GM12878 (cell line): ENCODE measurements at regions not wholly inside any gene's neighbourhood (a gene's known extent, or its start where the extent isn't known, plus 50 kb on each side); places are given as distances from the start of the nearest gene placed in this dataset.

Source experiments
- ATAC-seq: fragments of 200-7000 bp; cut with Tn5 transposase; 3 replicates; pipeline ENCODE4 v1.9.1; 2020; ENCODE audit warnings: mild to moderate bottlenecking, moderate library complexity
- BruUV-seq: library from RNA; stranded (reverse); fragments of 400-500 nt; replicated peaks from 2 replicates; lab custom pipeline; 2021; lab: Mats Ljungman, UMichigan
- CTCF ChIA-PET: fragments of 300-600 bp; sonication (Branson Sonifier 250); formaldehyde crosslinking; extraction: SDS; loops from one replicate; lab custom pipeline; 2021; ENCODE audit warnings: inconsistent platforms; lab: Yijun Ruan, JAX
- POLR2A ChIA-PET: fragments of 350-600 bp; formaldehyde crosslinking; extraction: SDS; loops from one replicate; lab custom pipeline; 2021; ENCODE audit warnings: inconsistent platforms; lab: Charles Lee
- RAD21 ChIA-PET: fragments of 300-600 bp; sonication (Branson Sonifier 250); formaldehyde crosslinking; loops from one replicate; lab custom pipeline; 2023; ENCODE audit warnings: antibody characterized with exemption; ENCODE audit not compliant: unreplicated experiment; lab: Charles Lee
- SMC1A ChIA-PET: fragments of 300-600 bp; sonication (Branson Sonifier 250); formaldehyde crosslinking; loops from one replicate; lab custom pipeline; 2023; ENCODE audit not compliant: unreplicated experiment, uncharacterized antibody; lab: Charles Lee
- DNase-seq: peaks from one replicate; pipeline ENCODE4 v3.0.0-alpha.2; 2011; ENCODE audit warnings: low read depth, low spot score
- FAIRE-seq: peaks from 3 replicates; lab custom pipeline; 2011; peaks lifted over from hg19 to GRCh38; lab: Jason Lieb, UNC
- H2AFZ ChIP-seq: 2 replicates; pipeline ENCODE4 v1.6.0; 2011; ENCODE audit warnings: low read depth, low read length, control low read depth; ENCODE audit not compliant: control insufficient read depth
- H3K27ac ChIP-seq: 2 replicates; pipeline ENCODE4 v1.5.1; 2011; ENCODE audit warnings: control low read depth; ENCODE audit not compliant: control insufficient read depth, insufficient read depth
- H3K27me3 ChIP-seq, 2 experiments: replicated peaks in 1 of 2; 2 replicates each; pipeline versions ENCODE4 v1.6.0 to v1.6.1; 2011; ENCODE audit warnings: low read length in 1 of 2; ENCODE audit not compliant: control insufficient read depth in 2 of 2, insufficient read depth in 2 of 2
- H3K36me3 ChIP-seq, 2 experiments: 2 replicates each; pipeline ENCODE4 v1.5.1; 2011; ENCODE audit warnings: low read length in 1 of 2; ENCODE audit not compliant: control insufficient read depth in 2 of 2, insufficient read depth in 2 of 2
- H3K4me1 ChIP-seq: 2 replicates; pipeline ENCODE4 v1.6.1; 2011; ENCODE audit warnings: mild to moderate bottlenecking, low read length, moderate library complexity, mixed read lengths; ENCODE audit not compliant: control insufficient read depth, insufficient read depth
- H3K4me2 ChIP-seq: 2 replicates; pipeline ENCODE4 v1.6.0; 2011; ENCODE audit warnings: control low read depth; ENCODE audit not compliant: control insufficient read depth, insufficient read depth
- H3K4me3 ChIP-seq: fragments of 200-600 bp; sonication (generic); 2 replicates; pipeline ENCODE4 v1.5.1; 2016
- H3K79me2 ChIP-seq: 2 replicates; pipeline ENCODE4 v1.6.0; 2011; ENCODE audit warnings: low read length; ENCODE audit not compliant: control insufficient read depth, insufficient read depth
- H3K9ac ChIP-seq: 2 replicates; pipeline ENCODE4 v1.8.0; 2011; ENCODE audit warnings: low read length, control low read depth, mixed read lengths; ENCODE audit not compliant: control insufficient read depth, insufficient read depth
- H3K9me3 ChIP-seq: replicated peaks from 3 replicates; pipeline ENCODE4 v1.5.1; 2011; ENCODE audit warnings: mild to moderate bottlenecking, low read length; ENCODE audit not compliant: control insufficient read depth, insufficient read depth
- H4K20me1 ChIP-seq: 2 replicates; pipeline ENCODE4 v1.6.0; 2011; ENCODE audit not compliant: control insufficient read depth, insufficient read depth
- MTA2 ChIP-seq: fragments of 450-650 bp; IDR thresholded peaks from 2 replicates; pipeline ENCODE4 v1.6.1; 2016; ENCODE audit warnings: low read depth, mild to moderate bottlenecking, moderate library complexity
- POU2F2 ChIP-seq: IDR thresholded peaks from 3 replicates; pipeline ENCODE4 v1.6.1; 2011; ENCODE audit warnings: low read depth, mild to moderate bottlenecking, low read length, borderline replicate concordance
- SMAD1 ChIP-seq: fragments of 450-650 bp; IDR thresholded peaks from 2 replicates; pipeline ENCODE4 v1.6.1; 2018; ENCODE audit warnings: mild to moderate bottlenecking, low read depth; ENCODE audit not compliant: partially characterized antibody
- WGBS: methylation state at CpG from one replicate; pipeline ENCODE4 v1.1.6; 2016; ENCODE audit warnings: low lambda C conversion rate; ENCODE audit not compliant: insufficient replicate concordance, insufficient coverage; ENCODE audit errors: missing lambda C conversion rate; 5-methylcytosine and 5-hydroxymethylcytosine counted together
- in situ Hi-C: fragments of 300-500 bp; cut with MboI; formaldehyde crosslinking; loops from 9 replicates; pipeline ENCODE4 v1.14.3; 2018; ENCODE audit warnings: mixed read lengths
- intact Hi-C: fragments of 100-400 bp; cut with micrococcal nuclease; formaldehyde crosslinking; loops from one replicate; pipeline ENCODE4 v1.14.2; 2022; ENCODE audit not compliant: unreplicated experiment
- TF ChIP-seq, protein P1 (sequence below): fragments of 450-650 bp; IDR thresholded peaks from 2 replicates; pipeline ENCODE4 v1.6.1; 2016; ENCODE audit warnings: mild to moderate bottlenecking
- TF ChIP-seq, protein P2 (sequence below): IDR thresholded peaks from 2 replicates; pipeline ENCODE4 v1.6.1; 2012; ENCODE audit warnings: low read depth, low read length, improper control_type of control experiment
- TF ChIP-seq, protein P3 (sequence below): IDR thresholded peaks from 2 replicates; pipeline ENCODE4 v1.6.1; 2011; ENCODE audit warnings: borderline replicate concordance, low read depth, mild to moderate bottlenecking, moderate library complexity, low read length; ENCODE audit not compliant: insufficient read depth, poor library complexity, severe bottlenecking

DNA sequence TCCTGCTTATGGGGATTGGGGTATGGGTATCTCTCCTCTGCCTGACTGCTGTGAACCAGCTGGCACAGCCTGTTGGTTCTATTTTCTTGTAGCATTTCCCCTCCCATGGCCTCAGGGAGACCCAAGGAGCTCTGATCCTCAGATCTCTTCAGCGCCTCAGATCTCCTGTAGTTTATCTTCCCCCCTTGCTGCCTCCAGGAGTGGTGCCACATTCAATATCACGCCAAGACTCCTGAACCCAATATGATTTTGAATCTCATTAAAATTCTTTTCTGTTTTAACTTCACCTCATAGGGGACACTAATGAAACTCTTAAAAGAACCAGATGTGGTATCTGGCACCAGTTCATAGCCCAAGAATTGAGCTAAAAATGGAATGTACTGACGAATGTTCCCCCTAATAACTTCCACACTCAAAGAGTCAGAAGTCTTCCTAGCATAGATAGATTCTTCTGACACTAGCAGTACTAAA is 59.6 kb upstream of the LIFR start:
- H3K4me2 ChIP-seq, result no peak overlapping the region
- TF ChIP-seq SMAD1 (no peak), MTA2 (no peak)
- H3K4me1 ChIP-seq, result no peaks in the 10 kb centered on the region
- ChIA-PET SMC1A (no interaction called here), RAD21 (no interaction called here), CTCF (no interaction called here), POLR2A (no interaction called here)
- BruUV-seq, result no TSS peak
- 18% methylated on average over 3 of the region's 3 CpGs for WGBS
- no peak for DNase-seq
- H3K36me3 ChIP-seq, result no peaks in the 10 kb centered on the region
- H4K20me1 ChIP-seq, result no peaks in the 10 kb centered on the region
- no peak for ATAC-seq
- no peaks in the 10 kb centered on the region for H3K27me3 ChIP-seq
- H2AFZ ChIP-seq, result no peak overlapping the region
- no peaks in the 10 kb centered on the region for H3K9me3 ChIP-seq
- H3K9ac ChIP-seq, result no peak overlapping the region
- no peak overlapping the region for H3K4me3 ChIP-seq
- no peaks in the 10 kb centered on the region for H3K79me2 ChIP-seq
- no peak overlapping the region for H3K27ac ChIP-seq
- FAIRE-seq, result no peak
- in situ Hi-C loops, result no loop called here
- intact Hi-C loops, result no loop called here

DNA sequence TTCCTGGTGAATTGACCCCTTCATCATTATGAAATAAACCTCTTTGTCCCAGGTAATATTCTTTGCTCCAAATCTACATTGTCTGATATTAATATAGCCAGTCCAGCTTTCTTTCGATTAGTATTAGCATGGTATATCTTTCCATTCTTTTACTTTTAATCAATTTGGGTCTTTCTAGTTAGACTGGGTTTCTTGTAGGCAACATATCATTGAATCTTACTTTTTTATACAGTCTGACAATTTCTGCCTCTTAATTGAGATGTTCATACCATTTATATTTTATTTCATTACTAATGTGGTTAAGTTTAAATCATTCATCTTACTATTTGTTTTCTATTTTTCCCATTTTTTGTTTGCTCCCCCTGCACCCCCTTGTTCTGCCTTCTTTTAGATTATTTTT is 61.7 kb upstream of the LIFR start:
- ChIA-PET SMC1A (no interaction called here), CTCF (no interaction called here), POLR2A (no interaction called here), RAD21 (no interaction called here)
- in situ Hi-C loops, result no loop called here
- no peaks in the 10 kb centered on the region for H4K20me1 ChIP-seq
- H3K79me2 ChIP-seq, result no peaks in the 10 kb centered on the region
- intact Hi-C loops, result no loop called here
- H3K36me3 ChIP-seq, result no peaks in the 10 kb centered on the region
- no peaks in the 10 kb centered on the region for H3K9me3 ChIP-seq
- BruUV-seq, result no TSS peak
- WGBS, result 62% methylated on average over 1 of the region's 1 CpG
- no peak for FAIRE-seq
- H2AFZ ChIP-seq, result no peak overlapping the region
- no peak overlapping the region for H3K9ac ChIP-seq
- no peaks in the 10 kb centered on the region for H3K27me3 ChIP-seq
- no peak overlapping the region for H3K4me3 ChIP-seq
- no peak for ATAC-seq
- no peaks in the 10 kb centered on the region for H3K4me1 ChIP-seq
- TF ChIP-seq POU2F2, result no peak
- TF ChIP-seq, protein P1, sequence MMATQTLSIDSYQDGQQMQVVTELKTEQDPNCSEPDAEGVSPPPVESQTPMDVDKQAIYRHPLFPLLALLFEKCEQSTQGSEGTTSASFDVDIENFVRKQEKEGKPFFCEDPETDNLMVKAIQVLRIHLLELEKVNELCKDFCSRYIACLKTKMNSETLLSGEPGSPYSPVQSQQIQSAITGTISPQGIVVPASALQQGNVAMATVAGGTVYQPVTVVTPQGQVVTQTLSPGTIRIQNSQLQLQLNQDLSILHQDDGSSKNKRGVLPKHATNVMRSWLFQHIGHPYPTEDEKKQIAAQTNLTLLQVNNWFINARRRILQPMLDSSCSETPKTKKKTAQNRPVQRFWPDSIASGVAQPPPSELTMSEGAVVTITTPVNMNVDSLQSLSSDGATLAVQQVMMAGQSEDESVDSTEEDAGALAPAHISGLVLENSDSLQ, result no peak
- TF ChIP-seq, protein P2, sequence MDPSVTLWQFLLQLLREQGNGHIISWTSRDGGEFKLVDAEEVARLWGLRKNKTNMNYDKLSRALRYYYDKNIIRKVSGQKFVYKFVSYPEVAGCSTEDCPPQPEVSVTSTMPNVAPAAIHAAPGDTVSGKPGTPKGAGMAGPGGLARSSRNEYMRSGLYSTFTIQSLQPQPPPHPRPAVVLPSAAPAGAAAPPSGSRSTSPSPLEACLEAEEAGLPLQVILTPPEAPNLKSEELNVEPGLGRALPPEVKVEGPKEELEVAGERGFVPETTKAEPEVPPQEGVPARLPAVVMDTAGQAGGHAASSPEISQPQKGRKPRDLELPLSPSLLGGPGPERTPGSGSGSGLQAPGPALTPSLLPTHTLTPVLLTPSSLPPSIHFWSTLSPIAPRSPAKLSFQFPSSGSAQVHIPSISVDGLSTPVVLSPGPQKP, result no peak
- TF ChIP-seq, protein P3, sequence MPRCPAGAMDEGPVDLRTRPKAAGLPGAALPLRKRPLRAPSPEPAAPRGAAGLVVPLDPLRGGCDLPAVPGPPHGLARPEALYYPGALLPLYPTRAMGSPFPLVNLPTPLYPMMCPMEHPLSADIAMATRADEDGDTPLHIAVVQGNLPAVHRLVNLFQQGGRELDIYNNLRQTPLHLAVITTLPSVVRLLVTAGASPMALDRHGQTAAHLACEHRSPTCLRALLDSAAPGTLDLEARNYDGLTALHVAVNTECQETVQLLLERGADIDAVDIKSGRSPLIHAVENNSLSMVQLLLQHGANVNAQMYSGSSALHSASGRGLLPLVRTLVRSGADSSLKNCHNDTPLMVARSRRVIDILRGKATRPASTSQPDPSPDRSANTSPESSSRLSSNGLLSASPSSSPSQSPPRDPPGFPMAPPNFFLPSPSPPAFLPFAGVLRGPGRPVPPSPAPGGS, result no peak
- H3K4me2 ChIP-seq, result no peak overlapping the region
- no peak for DNase-seq
- no peak overlapping the region for H3K27ac ChIP-seq
